ENCODE measurements at regions not wholly inside any gene's neighbourhood (a gene's known extent, or its start where the extent isn't known, plus 50 kb on each side); places are given as distances from the start of the nearest gene placed in this dataset.

DNA sequence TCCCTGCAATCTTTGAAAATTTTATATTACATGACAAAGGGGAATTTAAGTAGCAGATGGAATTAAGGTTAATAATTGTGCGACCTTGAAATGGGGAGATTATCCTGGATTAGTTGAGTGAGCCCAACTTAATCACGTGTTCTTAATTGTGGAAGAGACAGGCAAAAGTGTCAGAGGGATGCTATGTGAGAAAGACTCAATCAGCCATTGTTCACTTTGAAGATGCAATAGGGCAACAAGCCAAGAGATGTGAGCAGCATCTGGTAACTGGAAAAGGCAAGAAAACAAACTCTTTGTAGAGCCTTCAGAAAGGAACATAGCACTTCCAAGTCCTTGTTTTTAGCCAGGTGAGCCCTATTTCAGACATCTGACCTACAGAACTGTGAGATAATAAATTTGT, 247.7 kb downstream of the SLITRK1 start:
- TF ChIP-seq CTCF (IDR thresholded peaks at IDR 0.05; ENCODE audit: poor library complexity, severe bottlenecking) = no peak
- no peak for TF ChIP-seq MXI1 (conservative IDR thresholded peaks at IDR 0.05; ENCODE audit: poor library complexity, severe bottlenecking)
